ENCODE measurements at regions not wholly inside any gene's neighbourhood (a gene's known extent, or its start where the extent isn't known, plus 50 kb on each side); places are given as distances from the start of the nearest gene placed in this dataset.
"Not testable (repeated sequence)": the region's sequence is repeated elsewhere in the genome, so short reads cannot be mapped to it uniquely, and the experiment has no call there.

- H3K79me2 ChIP-seq (ENCODE audit: insufficient read depth, low read length) = no peaks in the 10 kb centered on the region
- no peaks in the 10 kb centered on the region for H3K4me1 ChIP-seq (ENCODE audit: insufficient read depth, low read length)
- H3K36me3 ChIP-seq (ENCODE audit: insufficient read depth, low read length) = no peaks in the 10 kb centered on the region
- peak; percentile 69 for DNase-seq (ENCODE audit: insufficient read length, low spot score, missing footprints)
- no peak overlapping the region for H3K4me2 ChIP-seq (ENCODE audit: insufficient read depth, low read length)
- peak; percentile 91 for TF ChIP-seq CTCF (IDR thresholded peaks at IDR 0.05; ENCODE audit: extremely low read depth, low read depth, low read length)
- no peaks in the 10 kb centered on the region for H3K27me3 ChIP-seq (ENCODE audit: insufficient read depth, low read length)
- H4K20me1 ChIP-seq (ENCODE audit: insufficient read depth, low read length) = no peaks in the 10 kb centered on the region
- H3K27ac ChIP-seq (ENCODE audit: low read depth, low read length) = no peak overlapping the region
- H2AFZ ChIP-seq (ENCODE audit: low read length) = no peak overlapping the region
- H3K9me3 ChIP-seq (ENCODE audit: low read depth, low read length) = no peaks in the 10 kb centered on the region
- H3K4me3 ChIP-seq (ENCODE audit: insufficient read depth, low read length) = no peak overlapping the region
These were observed 60.6 kb upstream of the TCL1A start for GRCh38 chr14:95774265-95775160.

DNA sequence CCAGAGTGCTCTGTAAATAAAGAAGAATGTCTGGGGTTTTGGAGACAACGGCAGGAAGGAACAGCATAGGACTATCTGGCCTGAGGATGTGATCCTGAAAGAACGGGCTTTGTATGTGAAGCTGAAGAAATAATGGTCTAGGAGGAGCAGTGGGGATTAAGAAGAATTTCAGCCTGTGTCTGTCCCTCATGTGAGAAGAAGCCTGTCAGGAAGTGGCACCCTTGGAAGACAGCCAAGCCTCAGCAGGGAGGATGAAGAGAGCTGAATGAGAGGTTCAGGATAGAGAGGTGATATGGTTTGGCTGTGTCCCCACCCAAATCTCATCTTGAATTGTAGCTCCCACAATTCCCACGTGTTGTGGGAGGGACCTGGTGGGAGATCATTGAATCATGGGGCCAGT is 56.9 kb upstream of the TCL1A start:
- no peak overlapping the region for H3K4me2 ChIP-seq (ENCODE audit: insufficient read depth, low read length)
- no peak overlapping the region for H2AFZ ChIP-seq (ENCODE audit: low read length)
- no peaks in the 10 kb centered on the region for H3K79me2 ChIP-seq (ENCODE audit: insufficient read depth, low read length)
- H3K27me3 ChIP-seq (ENCODE audit: insufficient read depth, low read length) = no peaks in the 10 kb centered on the region
- no peaks in the 10 kb centered on the region for H3K9me3 ChIP-seq (ENCODE audit: low read depth, low read length)
- H3K4me1 ChIP-seq (ENCODE audit: insufficient read depth, low read length) = no peaks in the 10 kb centered on the region
- no peak overlapping the region for H3K4me3 ChIP-seq (ENCODE audit: insufficient read depth, low read length)
- no peaks in the 10 kb centered on the region for H3K36me3 ChIP-seq (ENCODE audit: insufficient read depth, low read length)
- no peak overlapping the region for H3K27ac ChIP-seq (ENCODE audit: low read depth, low read length)
- TF ChIP-seq CTCF (IDR thresholded peaks at IDR 0.05; ENCODE audit: extremely low read depth, low read depth, low read length) = no peak
- no peak for DNase-seq (ENCODE audit: insufficient read length, low spot score, missing footprints)
- no peaks in the 10 kb centered on the region for H4K20me1 ChIP-seq (ENCODE audit: insufficient read depth, low read length)

DNA sequence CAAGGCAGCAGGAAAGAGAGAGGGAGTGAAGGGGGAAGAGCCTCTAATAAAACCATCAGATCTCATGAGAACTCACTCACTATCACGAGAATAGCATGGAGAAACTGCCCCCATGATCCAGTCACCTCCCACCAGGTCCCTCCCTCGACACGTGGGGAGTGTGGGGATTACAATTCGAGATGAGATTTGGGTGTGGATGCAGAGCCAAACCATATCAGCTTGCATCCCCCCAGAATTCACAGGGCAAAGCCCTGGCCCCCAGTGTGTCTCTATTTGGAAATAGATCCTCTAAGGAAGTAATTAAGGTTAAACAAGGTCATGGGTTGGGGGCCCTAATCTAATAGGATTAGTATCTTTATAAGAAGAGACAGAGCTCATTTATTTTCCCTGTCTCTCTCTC is 56.1 kb upstream of the TCL1A start:
- no peak overlapping the region for H3K4me2 ChIP-seq (ENCODE audit: insufficient read depth, low read length)

GRCh38 chr14:95769431-95769830 is 55.5 kb upstream of the TCL1A start:
- DNase-seq (ENCODE audit: insufficient read length, low spot score, missing footprints); H4K20me1 ChIP-seq (ENCODE audit: insufficient read depth, low read length); H3K9me3 ChIP-seq (ENCODE audit: low read depth, low read length); H3K79me2 ChIP-seq (ENCODE audit: insufficient read depth, low read length); H3K27ac ChIP-seq (ENCODE audit: low read depth, low read length); H3K27me3 ChIP-seq (ENCODE audit: insufficient read depth, low read length); H3K4me1 ChIP-seq (ENCODE audit: insufficient read depth, low read length); H3K4me3 ChIP-seq (ENCODE audit: insufficient read depth, low read length); H2AFZ ChIP-seq (ENCODE audit: low read length); H3K4me2 ChIP-seq (ENCODE audit: insufficient read depth, low read length); H3K36me3 ChIP-seq (ENCODE audit: insufficient read depth, low read length): not testable (repeated sequence)

More for the DNA sequence above, 56.1 kb upstream of the TCL1A start:
- no peaks in the 10 kb centered on the region for H3K36me3 ChIP-seq (ENCODE audit: insufficient read depth, low read length)
- no peak for TF ChIP-seq CTCF (IDR thresholded peaks at IDR 0.05; ENCODE audit: extremely low read depth, low read depth, low read length)
- no peaks in the 10 kb centered on the region for H3K27me3 ChIP-seq (ENCODE audit: insufficient read depth, low read length)
- no peak for DNase-seq (ENCODE audit: insufficient read length, low spot score, missing footprints)
- no peaks in the 10 kb centered on the region for H3K4me1 ChIP-seq (ENCODE audit: insufficient read depth, low read length)
- H3K4me3 ChIP-seq (ENCODE audit: insufficient read depth, low read length) = no peak overlapping the region
- H3K27ac ChIP-seq (ENCODE audit: low read depth, low read length) = no peak overlapping the region
- no peaks in the 10 kb centered on the region for H4K20me1 ChIP-seq (ENCODE audit: insufficient read depth, low read length)
- H2AFZ ChIP-seq (ENCODE audit: low read length) = no peak overlapping the region
- no peaks in the 10 kb centered on the region for H3K9me3 ChIP-seq (ENCODE audit: low read depth, low read length)
- no peaks in the 10 kb centered on the region for H3K79me2 ChIP-seq (ENCODE audit: insufficient read depth, low read length)
